IMR-90 (cell line): ENCODE measurements at regions not wholly inside any gene's neighbourhood (a gene's known extent, or its start where the extent isn't known, plus 50 kb on each side); places are given as distances from the start of the nearest gene placed in this dataset.

Source experiments
- ATAC-seq: fragments of 200-7000 bp; cut with Tn5 transposase; 2 replicates; pipeline ENCODE4 v1.9.1; 2020; ENCODE audit warnings: low read depth, mild to moderate bottlenecking, moderate library complexity
- BruUV-seq: library from RNA; stranded (reverse); fragments of 400-500 nt; replicated peaks from 2 replicates; lab custom pipeline; 2021; lab: Mats Ljungman, UMichigan
- CTCF ChIA-PET: fragments of 300-600 bp; formaldehyde crosslinking; extraction: SDS; loops from one replicate; lab custom pipeline; 2021; ENCODE audit warnings: antibody characterized with exemption; lab: Yijun Ruan, JAX
- POLR2A ChIA-PET: fragments of 300-600 bp; sonication (Branson Sonifier 250); formaldehyde crosslinking; loops from one replicate; lab custom pipeline; 2022; ENCODE audit warnings: antibody characterized with exemption; ENCODE audit not compliant: unreplicated experiment; lab: Charles Lee
- DNase-seq: peaks from one replicate; pipeline ENCODE4 v3.0.0; 2013
- H2AFZ ChIP-seq: replicated peaks from 2 replicates; pipeline ENCODE3; 2013; ENCODE audit warnings: low read length, mild to moderate bottlenecking; ENCODE audit not compliant: poor library complexity
- H2AK5ac ChIP-seq: 2 replicates; pipeline ENCODE4 v1.6.1; 2013; ENCODE audit warnings: low read depth, low read length, inconsistent platforms
- H2AK9ac ChIP-seq: replicated peaks from 2 replicates; pipeline ENCODE3; 2013; ENCODE audit warnings: mild to moderate bottlenecking, low read depth, low read length, moderate library complexity; ENCODE audit not compliant: poor library complexity
- H2BK120ac ChIP-seq: 2 replicates; pipeline ENCODE4 v1.6.1; 2013; ENCODE audit warnings: low read depth, low read length, inconsistent platforms
- H2BK15ac ChIP-seq: 3 replicates; pipeline ENCODE4 v1.6.1; 2013; ENCODE audit warnings: low read depth, low read length, inconsistent platforms
- H2BK20ac ChIP-seq: 2 replicates; pipeline ENCODE4 v1.6.1; 2013; ENCODE audit warnings: low read depth, mild to moderate bottlenecking, inconsistent platforms, low read length, moderate library complexity
- H2BK5ac ChIP-seq: 2 replicates; pipeline ENCODE4 v1.6.1; 2013; ENCODE audit warnings: mild to moderate bottlenecking, low read depth, low read length, inconsistent platforms; ENCODE audit not compliant: poor library complexity, severe bottlenecking
- H3K14ac ChIP-seq: replicated peaks from 2 replicates; pipeline ENCODE4 v1.6.1; 2013; ENCODE audit warnings: low read depth, low read length, inconsistent platforms
- H3K18ac ChIP-seq: 2 replicates; pipeline ENCODE4 v1.6.1; 2013; ENCODE audit warnings: low read depth, low read length, control low read depth
- H3K23ac ChIP-seq: 2 replicates; pipeline ENCODE4 v1.6.1; 2013; ENCODE audit warnings: low read depth, low read length, inconsistent platforms
- H3K27ac ChIP-seq: 2 replicates; pipeline ENCODE4 v1.5.1; 2013; ENCODE audit warnings: mild to moderate bottlenecking, control low read depth, low read length; ENCODE audit not compliant: insufficient read depth
- H3K27me3 ChIP-seq: 2 replicates; pipeline ENCODE4 v1.6.1; 2013; ENCODE audit warnings: low read length; ENCODE audit not compliant: control insufficient read depth, insufficient read depth
- H3K36me3 ChIP-seq: 2 replicates; pipeline ENCODE4 v1.6.1; 2013; ENCODE audit warnings: low read length, mixed read lengths; ENCODE audit not compliant: control insufficient read depth, insufficient read depth
- H3K4ac ChIP-seq: 2 replicates; pipeline ENCODE4 v1.6.1; 2013; ENCODE audit warnings: low read depth, low read length, inconsistent platforms
- H3K4me1 ChIP-seq: 2 replicates; pipeline ENCODE4 v1.6.1; 2013; ENCODE audit warnings: low read length, mixed read lengths; ENCODE audit not compliant: control insufficient read depth, insufficient read depth
- H3K4me2 ChIP-seq: 2 replicates; pipeline ENCODE4 v1.6.1; 2013; ENCODE audit warnings: low read depth, mild to moderate bottlenecking, control low read depth, low read length, moderate library complexity
- H3K4me3 ChIP-seq: 2 replicates; pipeline ENCODE4 v1.5.1; 2013; ENCODE audit warnings: low read depth, mild to moderate bottlenecking, control low read depth, low read length, moderate library complexity; ENCODE audit not compliant: insufficient read depth
- H3K56ac ChIP-seq: 2 replicates; pipeline ENCODE4 v1.6.1; 2013; ENCODE audit warnings: low read length, inconsistent platforms; ENCODE audit not compliant: insufficient read depth; ENCODE audit errors: extremely low read depth
- H3K79me1 ChIP-seq, 2 experiments: 2 replicates each; pipeline ENCODE4 v1.6.1; 2013; ENCODE audit warnings: low read length in 2 of 2, inconsistent platforms in 1 of 2, low read depth in 1 of 2
- H3K9ac ChIP-seq: 2 replicates; pipeline ENCODE4 v1.6.1; 2013; ENCODE audit warnings: low read depth, low read length, control low read depth
- H3K9me1 ChIP-seq: 2 replicates; pipeline ENCODE4 v1.6.1; 2013; ENCODE audit warnings: low read length, inconsistent platforms; ENCODE audit not compliant: insufficient read depth
- H3K9me3 ChIP-seq: 2 replicates; pipeline ENCODE4 v1.6.1; 2013; ENCODE audit warnings: low read length; ENCODE audit not compliant: control insufficient read depth, insufficient read depth
- H4K20me1 ChIP-seq: 2 replicates; pipeline ENCODE4 v1.6.1; 2013; ENCODE audit warnings: low read length, inconsistent platforms; ENCODE audit not compliant: insufficient read depth
- H4K5ac ChIP-seq: 2 replicates; pipeline ENCODE4 v1.6.1; 2013; ENCODE audit warnings: mild to moderate bottlenecking, low read depth, low read length, control low read depth
- H4K8ac ChIP-seq, 2 experiments: 2 replicates each; pipeline ENCODE4 v1.6.1; 2013; ENCODE audit warnings: low read depth in 2 of 2, low read length in 2 of 2, control low read depth in 1 of 2, inconsistent platforms in 1 of 2
- H4K91ac ChIP-seq: 2 replicates; pipeline ENCODE4 v1.6.1; 2013; ENCODE audit warnings: low read depth, low read length, inconsistent platforms; ENCODE audit not compliant: insufficient read depth
- BHLHE40 ChIP-seq: fragments of 150-350 bp; IDR thresholded peaks from 2 replicates; pipeline ENCODE4 v1.6.1; 2016; ENCODE audit warnings: mild to moderate bottlenecking, low read depth, low read length
- CEBPB ChIP-seq: IDR thresholded peaks from 2 replicates; pipeline ENCODE4 v1.6.1; 2012; ENCODE audit warnings: low read depth, low read length, improper control_type of control experiment
- CHD1 ChIP-seq: IDR thresholded peaks from 2 replicates; pipeline ENCODE4 v1.6.1; 2012; ENCODE audit warnings: low read depth, low read length, improper control_type of control experiment
- FOS ChIP-seq: fragments of 150-350 bp; IDR thresholded peaks from 2 replicates; pipeline ENCODE4 v1.6.1; 2016; ENCODE audit warnings: low read depth, low read length
- MAFK ChIP-seq: IDR thresholded peaks from 2 replicates; pipeline ENCODE4 v1.6.1; 2012; ENCODE audit warnings: low read depth, low read length, improper control_type of control experiment
- MXI1 ChIP-seq: IDR thresholded peaks from 2 replicates; pipeline ENCODE4 v1.6.1; 2012; ENCODE audit warnings: low read depth, mild to moderate bottlenecking, low read length, moderate library complexity, borderline replicate concordance
- NFE2L2 ChIP-seq: fragments of 150-350 bp; IDR thresholded peaks from 2 replicates; pipeline ENCODE4 v1.6.1; 2016; ENCODE audit warnings: low read depth, mild to moderate bottlenecking, low read length
- POLR2A ChIP-seq: IDR thresholded peaks from 2 replicates; pipeline ENCODE4 v1.6.1; 2012; ENCODE audit warnings: mild to moderate bottlenecking, low read depth, low read length
- RAD21 ChIP-seq: IDR thresholded peaks from 2 replicates; pipeline ENCODE4 v1.6.1; 2012; ENCODE audit warnings: low read length, improper control_type of control experiment
- RCOR1 ChIP-seq: IDR thresholded peaks from 2 replicates; pipeline ENCODE4 v1.6.1; 2012; ENCODE audit warnings: mild to moderate bottlenecking, low read length, improper control_type of control experiment; ENCODE audit not compliant: insufficient replicate concordance
- RFX5 ChIP-seq: IDR thresholded peaks from 2 replicates; pipeline ENCODE4 v1.8.0; 2012; ENCODE audit warnings: low read depth, mild to moderate bottlenecking, low read length, moderate library complexity
- SMC3 ChIP-seq: fragments of 150-350 bp; IDR thresholded peaks from 2 replicates; pipeline ENCODE4 v1.6.1; 2016; ENCODE audit warnings: low read depth, mild to moderate bottlenecking, antibody characterized with exemption, low read length, moderate library complexity
- WGBS, 2 experiments: methylation state at CpG; one replicate each; pipeline versions ENCODE4 v1.1.5 to v1.1.7; 2013; ENCODE audit warnings: missing lambda C conversion rate in 2 of 2; ENCODE audit not compliant: insufficient read length in 1 of 2; ENCODE audit errors: extremely low coverage in 2 of 2; 5-methylcytosine and 5-hydroxymethylcytosine counted together
- dilution Hi-C: fragments of 300-500 bp; cut with HindIII; formaldehyde crosslinking; loops from one replicate; pipeline ENCODE4 v1.14.3; 2018; ENCODE audit warnings: low sequenced_read_pairs; ENCODE audit not compliant: unreplicated experiment
- in situ Hi-C: fragments of 300-500 bp; cut with MboI; formaldehyde crosslinking; loops from 3 replicates; pipeline ENCODE4 v1.14.3; 2019; ENCODE audit warnings: low sequenced_read_pairs, inconsistent platforms, mixed read lengths
- intact Hi-C: fragments of 100-400 bp; cut with micrococcal nuclease; formaldehyde crosslinking; loops from 2 replicates; pipeline ENCODE4 v1.10.0; 2022
- TF ChIP-seq, protein P1 (sequence below): conservative IDR thresholded peaks from 2 replicates; pipeline ENCODE4 v1.5.1; 2012; ENCODE audit warnings: mild to moderate bottlenecking, low read depth, low read length, improper control_type of control experiment
- TF ChIP-seq, protein P2 (sequence below): fragments of 150-350 bp; IDR thresholded peaks from 2 replicates; pipeline ENCODE4 v1.6.1; 2016; ENCODE audit warnings: low read depth, mild to moderate bottlenecking, low read length, moderate library complexity, borderline replicate concordance
- TF ChIP-seq, protein P3 (sequence below): fragments of 150-350 bp; IDR thresholded peaks from 2 replicates; pipeline ENCODE4 v1.6.1; 2017; ENCODE audit warnings: mild to moderate bottlenecking, antibody characterized with exemption, low read length, low read depth

DNA sequence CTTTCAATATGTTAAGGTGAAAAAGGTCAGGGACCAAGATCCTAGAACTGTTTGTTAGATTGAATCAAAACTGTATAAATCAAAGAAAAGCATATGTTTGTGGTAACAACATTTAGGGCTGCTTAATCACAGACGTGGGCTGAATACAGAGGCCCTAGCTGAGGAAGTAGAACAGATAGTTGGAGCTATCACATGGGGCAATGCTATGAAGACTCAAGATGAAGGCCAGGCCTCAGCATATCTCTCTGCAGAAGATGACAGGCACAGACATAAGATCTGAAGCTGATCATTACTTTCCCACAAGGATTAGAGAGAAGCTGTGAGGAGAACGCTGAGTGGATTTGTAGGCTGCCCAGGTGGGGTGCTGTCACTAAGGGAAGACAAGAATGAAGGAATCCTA lies 158.6 kb upstream of the CARD18 start:
- Histone ChIP-seq H3K27ac (peak overlapping the region; percentile 56), H3K79me1 (no peaks in the 10 kb centered on the region), H2BK5ac (peak overlapping the region; percentile 90), H2BK15ac (peak overlapping the region; percentile 96), H2AFZ (peak overlapping the region; percentile 83), H3K4ac (peak overlapping the region; percentile 77), H3K14ac (peak overlapping the region; percentile 72), H2AK5ac (peak overlapping the region; percentile 46), H3K27me3 (no peaks in the 10 kb centered on the region), H3K18ac (peak overlapping the region; percentile 58), H4K5ac (peak overlapping the region; percentile 65; the same call in 1 of the 2 replicates), H2BK20ac (peak overlapping the region; percentile 95), H3K4me2 (no peak overlapping the region), H4K20me1 (no peaks in the 10 kb centered on the region), H3K4me1 (peaks cover 14% of the 10 kb centered on the region), H3K9ac (no peak overlapping the region), H3K4me3 (no peak overlapping the region), H2AK9ac (no peak overlapping the region), H4K8ac (peak overlapping the region; percentile 70 to 74), H4K91ac (peak overlapping the region; percentile 94), H3K56ac (peak overlapping the region; percentile 48), H3K9me1 (peaks cover 9% of the 10 kb centered on the region), H3K9me3 (no peaks in the 10 kb centered on the region), H3K36me3 (no peaks in the 10 kb centered on the region), H3K23ac (peak overlapping the region; percentile 40), H2BK120ac (peak overlapping the region; percentile 96)
- intact Hi-C loops: no loop called here
- in situ Hi-C loops: no loop called here
- dilution Hi-C loops: no loop called here
- ChIA-PET CTCF (no interaction called here), POLR2A (no interaction called here)
- DNase-seq (peak; percentile 7), ATAC-seq (0 out of 2 replicates have a peak, but pooled peaks have one; percentile 21)
- no TSS peak for BruUV-seq
- TF ChIP-seq CEBPB (no peak), FOS (no peak), RFX5 (no peak), SMC3 (no peak), RCOR1 (no peak), NFE2L2 (no peak), POLR2A (no peak), RAD21 (no peak), BHLHE40 (no peak), CHD1 (no peak), MAFK (no peak), MXI1 (no peak)
- TF ChIP-seq, protein P1, sequence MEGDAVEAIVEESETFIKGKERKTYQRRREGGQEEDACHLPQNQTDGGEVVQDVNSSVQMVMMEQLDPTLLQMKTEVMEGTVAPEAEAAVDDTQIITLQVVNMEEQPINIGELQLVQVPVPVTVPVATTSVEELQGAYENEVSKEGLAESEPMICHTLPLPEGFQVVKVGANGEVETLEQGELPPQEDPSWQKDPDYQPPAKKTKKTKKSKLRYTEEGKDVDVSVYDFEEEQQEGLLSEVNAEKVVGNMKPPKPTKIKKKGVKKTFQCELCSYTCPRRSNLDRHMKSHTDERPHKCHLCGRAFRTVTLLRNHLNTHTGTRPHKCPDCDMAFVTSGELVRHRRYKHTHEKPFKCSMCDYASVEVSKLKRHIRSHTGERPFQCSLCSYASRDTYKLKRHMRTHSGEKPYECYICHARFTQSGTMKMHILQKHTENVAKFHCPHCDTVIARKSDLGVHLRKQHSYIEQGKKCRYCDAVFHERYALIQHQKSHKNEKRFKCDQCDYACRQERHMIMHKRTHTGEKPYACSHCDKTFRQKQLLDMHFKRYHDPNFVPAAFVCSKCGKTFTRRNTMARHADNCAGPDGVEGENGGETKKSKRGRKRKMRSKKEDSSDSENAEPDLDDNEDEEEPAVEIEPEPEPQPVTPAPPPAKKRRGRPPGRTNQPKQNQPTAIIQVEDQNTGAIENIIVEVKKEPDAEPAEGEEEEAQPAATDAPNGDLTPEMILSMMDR: no peak
- TF ChIP-seq, protein P2, sequence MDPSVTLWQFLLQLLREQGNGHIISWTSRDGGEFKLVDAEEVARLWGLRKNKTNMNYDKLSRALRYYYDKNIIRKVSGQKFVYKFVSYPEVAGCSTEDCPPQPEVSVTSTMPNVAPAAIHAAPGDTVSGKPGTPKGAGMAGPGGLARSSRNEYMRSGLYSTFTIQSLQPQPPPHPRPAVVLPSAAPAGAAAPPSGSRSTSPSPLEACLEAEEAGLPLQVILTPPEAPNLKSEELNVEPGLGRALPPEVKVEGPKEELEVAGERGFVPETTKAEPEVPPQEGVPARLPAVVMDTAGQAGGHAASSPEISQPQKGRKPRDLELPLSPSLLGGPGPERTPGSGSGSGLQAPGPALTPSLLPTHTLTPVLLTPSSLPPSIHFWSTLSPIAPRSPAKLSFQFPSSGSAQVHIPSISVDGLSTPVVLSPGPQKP: no peak
- TF ChIP-seq, protein P3, sequence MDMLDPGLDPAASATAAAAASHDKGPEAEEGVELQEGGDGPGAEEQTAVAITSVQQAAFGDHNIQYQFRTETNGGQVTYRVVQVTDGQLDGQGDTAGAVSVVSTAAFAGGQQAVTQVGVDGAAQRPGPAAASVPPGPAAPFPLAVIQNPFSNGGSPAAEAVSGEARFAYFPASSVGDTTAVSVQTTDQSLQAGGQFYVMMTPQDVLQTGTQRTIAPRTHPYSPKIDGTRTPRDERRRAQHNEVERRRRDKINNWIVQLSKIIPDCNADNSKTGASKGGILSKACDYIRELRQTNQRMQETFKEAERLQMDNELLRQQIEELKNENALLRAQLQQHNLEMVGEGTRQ: no peak
- WGBS, 2 experiments: 57% methylated on average over 2 of the region's 2 CpGs; no CpG with 5 or more reads in 1 of the 2 experiments
